Stimulated activated CD8-positive, alpha-beta memory T cell treated with anti-CD3 and anti-CD28 coated beads, Interleukin-4, amount 100 ng/mL, for 48 hours (primary cell): ENCODE measurements at regions not wholly inside any gene's neighbourhood (a gene's known extent, or its start where the extent isn't known, plus 50 kb on each side); places are given as distances from the start of the nearest gene placed in this dataset.
"Not testable (repeated sequence)": the region's sequence is repeated elsewhere in the genome, so short reads cannot be mapped to it uniquely, and the experiment has no call there.

ENCODE experiments used
- DNase-seq: peaks from one replicate; pipeline ENCODE4 v3.0.0-alpha.2; 2020

DNA sequence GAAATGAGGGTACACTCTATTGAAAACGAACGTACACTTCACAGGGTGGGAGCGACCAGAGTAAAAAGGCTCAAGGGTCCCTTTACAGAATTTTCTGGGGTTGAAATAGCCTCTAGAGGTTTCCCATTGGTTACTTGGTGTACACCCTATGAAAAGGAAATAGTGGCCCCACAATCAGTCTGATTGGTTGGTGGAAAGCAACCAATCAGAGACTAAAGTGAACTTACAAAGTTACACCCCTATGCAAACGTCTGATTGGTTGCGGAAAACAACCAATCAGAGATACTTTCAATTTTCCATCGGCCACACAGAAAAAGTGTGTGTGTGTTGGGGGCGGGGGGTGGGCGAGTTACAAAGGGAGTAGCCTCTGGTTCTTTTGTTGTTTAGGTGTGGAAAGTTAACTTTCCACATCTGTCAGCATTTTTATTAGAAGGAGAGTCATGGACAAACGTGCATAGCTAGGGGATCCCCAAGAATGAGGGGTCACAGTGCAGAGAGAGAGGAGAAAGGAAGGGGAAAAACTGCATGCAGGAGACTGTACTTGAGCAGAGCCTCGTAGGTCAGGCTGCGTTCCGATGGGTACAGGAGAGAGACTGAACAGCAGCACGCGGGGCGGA is 1152.1 kb downstream of the TBC1D22A start:
- DNase-seq = no peak

DNA sequence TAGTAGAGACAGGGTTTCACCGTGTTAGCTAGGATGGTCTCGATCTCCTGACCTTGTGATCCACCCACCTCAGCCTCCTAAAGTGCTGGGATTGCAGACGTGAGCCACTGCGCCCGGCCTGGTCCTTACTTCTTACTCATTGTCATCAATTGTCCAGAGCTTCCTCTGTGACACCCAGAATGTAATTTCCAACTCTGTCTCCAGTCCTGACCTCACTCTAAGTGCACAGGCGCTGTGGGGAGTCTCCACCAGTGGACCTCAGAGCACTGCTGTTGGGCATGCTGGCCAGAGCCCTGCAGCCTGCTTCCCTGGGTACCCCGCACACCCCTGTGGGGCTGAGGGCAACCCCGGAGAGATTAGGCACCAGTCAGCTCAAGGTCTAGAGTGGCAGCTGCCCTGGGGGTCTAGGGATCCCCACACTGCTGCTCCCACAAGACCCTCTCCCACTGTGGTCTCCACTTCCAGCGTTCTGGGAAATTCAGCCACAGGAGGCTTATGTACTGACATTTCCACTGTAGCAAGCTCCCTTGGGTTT is 1140.3 kb downstream of the TBC1D22A start:
- no peak for DNase-seq

- no peak for DNase-seq
Observed at GRCh38 chr22:47901911-47902310, 1139.5 kb downstream of the TBC1D22A start.

DNA sequence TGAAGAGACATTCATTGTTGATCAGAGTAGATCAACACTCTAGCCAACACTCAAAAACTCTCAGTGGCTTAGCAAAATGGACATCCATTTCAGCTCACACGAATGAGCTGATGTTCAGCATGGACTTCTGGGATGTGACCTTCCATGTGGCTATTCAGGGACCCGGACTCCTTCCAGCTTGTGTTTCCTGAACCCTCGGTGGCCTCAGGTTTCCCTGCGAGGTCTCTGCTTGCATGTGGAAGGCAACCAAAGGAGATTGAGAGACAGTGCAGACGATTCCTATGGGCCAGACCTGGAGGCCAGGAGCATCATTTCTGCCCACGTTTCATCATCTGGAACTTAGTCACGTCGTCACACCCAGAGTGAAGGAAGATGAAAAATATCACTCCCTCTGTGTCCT is 1137.4 kb downstream of the TBC1D22A start:
- DNase-seq = no peak

- DNase-seq = no peak
Observed at GRCh38 chr22:47898946-47899345, 1136.5 kb downstream of the TBC1D22A start.

- DNase-seq = no peak
Observed at GRCh38 chr22:47891609-47892008, 1129.2 kb downstream of the TBC1D22A start.

- no peak for DNase-seq
Observed at GRCh38 chr22:47888817-47889216, 1126.4 kb downstream of the TBC1D22A start.

DNA sequence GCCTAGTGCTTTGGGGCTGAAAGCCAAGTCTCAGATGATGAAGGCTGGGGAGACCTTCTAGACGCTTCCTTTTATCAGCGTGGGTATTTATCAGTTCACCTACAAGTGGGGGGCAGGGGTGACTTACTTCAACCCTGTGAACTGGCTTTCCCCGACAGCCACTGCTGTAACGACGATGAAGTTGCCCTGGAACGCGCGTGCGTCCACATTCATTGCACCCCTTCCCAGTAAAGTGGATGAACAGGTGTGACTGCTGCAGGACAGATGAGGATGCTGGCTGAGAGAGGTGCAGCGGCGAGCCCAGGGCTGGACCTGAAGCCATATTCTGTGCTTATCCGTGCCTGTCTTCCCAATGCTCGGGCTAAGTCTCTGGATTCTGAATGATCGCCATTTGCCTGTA is 1122.3 kb downstream of the TBC1D22A start:
- DNase-seq = no peak

DNA sequence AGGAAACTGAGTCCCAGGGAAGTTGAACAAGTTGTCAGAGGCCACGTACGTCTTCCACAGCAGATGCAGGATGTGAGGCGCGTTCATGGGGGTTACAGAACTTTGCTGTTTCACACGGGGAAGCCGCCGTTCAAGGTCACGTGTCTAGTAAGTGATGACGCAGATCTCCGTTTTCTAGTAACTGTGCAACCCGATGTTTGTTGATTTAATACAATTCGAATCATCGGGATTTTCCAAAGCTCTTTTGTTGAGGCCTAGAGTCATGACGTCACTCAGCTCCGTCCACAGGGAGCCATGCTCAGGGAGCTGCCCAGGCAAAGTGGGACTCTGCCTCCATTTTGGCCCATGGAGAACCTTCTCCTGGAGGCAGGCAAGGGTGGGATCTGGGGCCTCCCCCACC is 1121.8 kb downstream of the TBC1D22A start:
- no peak for DNase-seq

- no peak for DNase-seq
Observed at GRCh38 chr22:47883757-47884156, 1121.3 kb downstream of the TBC1D22A start.

DNA sequence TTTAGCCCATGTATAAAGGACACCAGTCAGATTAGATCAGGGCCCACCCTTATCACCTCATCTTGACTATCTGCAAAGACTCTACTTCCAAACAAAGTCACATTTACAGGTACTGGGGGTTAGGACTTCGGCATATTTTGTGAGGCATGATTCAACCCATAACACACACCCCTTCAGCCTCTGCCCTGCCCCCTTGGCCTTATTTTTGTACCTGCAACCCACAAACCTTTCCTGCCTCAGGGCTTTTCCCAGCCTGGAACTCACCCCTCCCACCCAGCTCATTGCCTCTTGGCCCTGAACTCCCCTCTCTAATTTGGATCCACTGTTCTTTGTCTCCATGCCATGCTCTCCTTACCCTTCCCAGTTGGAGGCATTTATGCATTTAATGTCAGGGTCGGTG is 1116.9 kb downstream of the TBC1D22A start:
- DNase-seq = no peak

DNA sequence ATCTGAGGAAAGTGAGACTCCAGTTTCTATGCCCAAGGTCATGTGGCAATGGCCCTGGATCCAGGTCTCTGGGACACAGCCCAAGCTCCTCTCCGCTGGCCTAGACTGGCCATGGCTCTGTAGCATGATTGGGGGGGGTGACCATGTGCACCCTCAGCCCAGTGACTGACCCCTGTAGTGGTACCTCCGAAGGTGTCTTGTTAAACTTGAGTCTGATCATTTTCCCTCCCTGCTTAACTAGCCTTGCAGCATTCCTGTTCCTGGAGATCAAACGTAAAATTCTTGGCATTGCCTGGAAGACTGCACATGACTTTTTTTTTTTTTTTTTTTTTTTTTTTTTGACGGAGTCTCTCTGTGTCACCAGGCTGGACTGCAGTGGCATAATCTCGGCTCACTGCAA is 1116.0 kb downstream of the TBC1D22A start:
- DNase-seq = no peak

DNA sequence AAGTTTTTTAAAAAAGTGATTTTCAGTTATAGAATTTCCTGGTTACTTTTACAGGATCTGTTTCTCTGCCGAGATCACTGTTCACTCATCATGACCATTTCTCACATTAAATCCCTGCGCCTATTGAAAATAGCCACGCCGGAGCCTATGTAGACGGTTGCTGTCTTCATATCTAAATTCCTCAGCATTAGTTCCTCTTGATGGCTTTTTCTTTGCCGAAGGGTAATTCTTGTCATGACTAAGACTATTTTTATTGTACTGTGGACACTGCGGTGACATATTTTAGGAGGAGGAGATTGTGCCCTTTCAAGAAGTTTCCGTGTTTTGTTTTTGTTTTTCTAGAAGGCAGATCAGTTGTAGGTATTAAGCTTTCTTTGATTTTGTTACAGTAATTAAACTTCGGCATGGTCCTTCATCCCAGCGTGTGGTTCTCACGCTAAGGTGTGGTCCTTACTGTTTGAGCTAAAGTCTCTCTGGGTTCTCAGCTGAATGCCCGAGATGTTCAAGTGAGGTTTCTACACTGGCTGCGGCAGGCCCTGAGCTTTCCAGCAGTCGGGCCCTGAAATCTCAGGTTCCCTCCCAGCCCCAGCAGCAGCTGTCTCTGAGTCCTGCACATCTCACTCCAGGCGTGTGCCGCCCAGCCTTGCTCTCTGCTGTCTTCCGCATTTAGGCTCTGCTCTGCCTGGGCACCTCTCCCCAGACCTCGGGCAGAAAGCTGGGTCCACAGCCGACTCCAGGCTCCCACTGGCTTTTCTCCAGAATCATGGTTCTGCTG is 1110.5 kb downstream of the TBC1D22A start:
- no peak for DNase-seq

GRCh38 chr22:47865626-47866025 is 1103.2 kb downstream of the TBC1D22A start:
- no peak for DNase-seq

GRCh38 chr22:47862394-47862793 is 1099.9 kb downstream of the TBC1D22A start:
- DNase-seq = no peak

- DNase-seq = not testable (repeated sequence)
Observed at GRCh38 chr22:47860907-47861306, 1098.5 kb downstream of the TBC1D22A start.

GRCh38 chr22:47859881-47860525 is 1097.6 kb downstream of the TBC1D22A start:
- DNase-seq = no peak

DNA sequence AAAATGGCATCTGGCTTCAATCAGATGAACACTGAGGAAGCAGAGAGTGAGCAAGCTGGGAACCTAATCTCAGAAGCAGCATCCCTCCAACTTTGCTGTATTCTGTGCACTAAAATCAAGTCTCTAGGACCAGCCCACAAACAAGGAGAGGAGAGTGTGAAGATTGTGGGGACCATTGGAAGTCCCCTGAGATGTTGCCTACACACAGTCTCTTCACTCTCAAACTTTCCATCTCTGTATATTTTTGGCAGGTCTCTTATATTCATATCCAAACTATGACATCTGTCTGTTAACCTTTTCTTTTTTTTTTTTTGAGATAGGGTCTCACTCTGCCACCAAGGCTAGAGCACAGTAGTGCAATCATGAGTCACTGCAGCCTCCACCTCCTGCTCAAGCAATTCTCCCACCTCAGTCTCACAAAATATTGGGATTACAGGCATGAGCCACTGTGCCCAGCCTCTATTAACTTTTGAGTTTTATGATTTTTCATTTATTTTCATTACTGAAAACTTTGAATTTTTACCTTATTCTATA is 1096.4 kb downstream of the TBC1D22A start:
- no peak for DNase-seq

- no peak for DNase-seq
Observed at GRCh38 chr22:47854680-47855079, 1092.2 kb downstream of the TBC1D22A start.

- DNase-seq = no peak
Observed at GRCh38 chr22:47854251-47854650, 1091.8 kb downstream of the TBC1D22A start.

- DNase-seq = no peak
Observed at GRCh38 chr22:47853750-47854149, 1091.3 kb downstream of the TBC1D22A start.

- no peak for DNase-seq
Observed at GRCh38 chr22:47851586-47851985, 1089.1 kb downstream of the TBC1D22A start.

GRCh38 chr22:47850644-47851151 is 1088.2 kb downstream of the TBC1D22A start:
- no peak for DNase-seq
